SK-N-SH treated with all-trans-retinoic acid at 6 μM for 48 hours (cell line): ENCODE measurements at regions not wholly inside any gene's neighbourhood (a gene's known extent, or its start where the extent isn't known, plus 50 kb on each side); places are given as distances from the start of the nearest gene placed in this dataset.

Experiments
- ARNTL ChIP-seq: fragments of 450-650 bp; formaldehyde crosslinking; IDR thresholded peaks from 2 replicates; pipeline ENCODE4 v1.5.0; 2020; ENCODE audit warnings: low read depth, mild to moderate bottlenecking, moderate library complexity, borderline replicate concordance
- BACH2 ChIP-seq: fragments of 250-450 bp; sonication (Bioruptor Pico); IDR thresholded peaks from 2 replicates; pipeline ENCODE4 v1.9.0; 2021; ENCODE audit warnings: mild to moderate bottlenecking, borderline replicate concordance
- GLIS3 ChIP-seq: fragments of 250-450 bp; sonication (Bioruptor Pico); IDR thresholded peaks from 2 replicates; pipeline ENCODE4 v1.5.0; 2020; ENCODE audit warnings: mild to moderate bottlenecking, moderate library complexity
- OSR1 ChIP-seq: fragments of 250-450 bp; sonication (Bioruptor Pico); IDR thresholded peaks from 2 replicates; pipeline ENCODE4 v1.8.0; 2022; ENCODE audit warnings: moderate library complexity, mild to moderate bottlenecking, inconsistent platforms
- PPARA ChIP-seq: fragments of 250-450 bp; sonication (Bioruptor Pico); IDR thresholded peaks from 2 replicates; pipeline ENCODE4 v1.5.0; 2020; ENCODE audit warnings: mild to moderate bottlenecking, borderline replicate concordance
- RARB ChIP-seq: fragments of 250-450 bp; sonication (Bioruptor Pico); IDR thresholded peaks from 2 replicates; pipeline ENCODE4 v1.8.0; 2021; ENCODE audit warnings: mild to moderate bottlenecking, moderate library complexity
- SNAI2 ChIP-seq: fragments of 250-450 bp; sonication (Bioruptor Pico); IDR thresholded peaks from 2 replicates; pipeline ENCODE4 v1.5.0; 2020; ENCODE audit warnings: mild to moderate bottlenecking, moderate library complexity
- TOX ChIP-seq: fragments of 250-450 bp; sonication (Bioruptor Pico); IDR thresholded peaks from 2 replicates; pipeline ENCODE4 v1.8.0; 2021; ENCODE audit warnings: mild to moderate bottlenecking, moderate library complexity, borderline replicate concordance
- ZFP3 ChIP-seq: fragments of 250-450 bp; sonication (Bioruptor Pico); IDR thresholded peaks from 2 replicates; pipeline ENCODE4 v1.5.0; 2020; ENCODE audit warnings: mild to moderate bottlenecking, moderate library complexity
- ZFP30 ChIP-seq: fragments of 450-650 bp; formaldehyde crosslinking; IDR thresholded peaks from 2 replicates; pipeline ENCODE4 v1.5.0; 2022; ENCODE audit warnings: mild to moderate bottlenecking, moderate library complexity
- ZNF8 ChIP-seq: fragments of 450-650 bp; formaldehyde crosslinking; IDR thresholded peaks from 2 replicates; pipeline ENCODE4 v1.5.0; 2020; ENCODE audit warnings: mild to moderate bottlenecking, moderate library complexity
- TF ChIP-seq, protein P1 (sequence below): fragments of 250-450 bp; sonication (Bioruptor Pico); IDR thresholded peaks from 2 replicates; pipeline ENCODE4 v1.8.0; 2021; ENCODE audit warnings: low read depth, mild to moderate bottlenecking, moderate library complexity, borderline replicate concordance
- TF ChIP-seq, protein P2 (sequence below): fragments of 250-450 bp; sonication (Bioruptor Pico); IDR thresholded peaks from 2 replicates; pipeline ENCODE4 v1.8.0; 2020; ENCODE audit warnings: mild to moderate bottlenecking, moderate library complexity, borderline replicate concordance

DNA sequence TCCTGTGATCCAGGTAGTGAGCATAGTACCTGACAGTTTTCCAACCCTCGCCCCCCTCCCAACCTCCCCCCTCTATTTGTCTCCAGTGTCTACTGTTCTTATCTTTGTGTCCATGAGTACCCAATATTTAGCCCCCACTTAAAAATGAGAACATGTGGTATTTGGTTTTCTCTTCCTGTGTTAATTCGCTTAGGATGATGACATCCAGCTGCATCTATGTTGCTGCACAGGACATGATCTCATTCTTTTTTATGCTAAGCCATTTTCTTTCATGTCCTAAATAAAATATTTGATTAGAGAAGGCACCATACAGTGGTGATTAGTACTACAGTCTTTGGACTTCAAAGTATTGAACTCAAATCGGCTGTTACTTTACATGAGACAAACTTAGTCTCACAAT lies 1087.9 kb downstream of the CBLN2 start:
- no peak for TF ChIP-seq ARNTL (CRISPR knock-in tag)
- TF ChIP-seq BACH2, result no peak
- TF ChIP-seq ZFP30 (CRISPR knock-in tag), result no peak
- no peak for TF ChIP-seq GLIS3 (CRISPR knock-in tag)
- no peak for TF ChIP-seq RARB (CRISPR knock-in tag)
- TF ChIP-seq ZFP3, result no peak
- TF ChIP-seq, protein P1, sequence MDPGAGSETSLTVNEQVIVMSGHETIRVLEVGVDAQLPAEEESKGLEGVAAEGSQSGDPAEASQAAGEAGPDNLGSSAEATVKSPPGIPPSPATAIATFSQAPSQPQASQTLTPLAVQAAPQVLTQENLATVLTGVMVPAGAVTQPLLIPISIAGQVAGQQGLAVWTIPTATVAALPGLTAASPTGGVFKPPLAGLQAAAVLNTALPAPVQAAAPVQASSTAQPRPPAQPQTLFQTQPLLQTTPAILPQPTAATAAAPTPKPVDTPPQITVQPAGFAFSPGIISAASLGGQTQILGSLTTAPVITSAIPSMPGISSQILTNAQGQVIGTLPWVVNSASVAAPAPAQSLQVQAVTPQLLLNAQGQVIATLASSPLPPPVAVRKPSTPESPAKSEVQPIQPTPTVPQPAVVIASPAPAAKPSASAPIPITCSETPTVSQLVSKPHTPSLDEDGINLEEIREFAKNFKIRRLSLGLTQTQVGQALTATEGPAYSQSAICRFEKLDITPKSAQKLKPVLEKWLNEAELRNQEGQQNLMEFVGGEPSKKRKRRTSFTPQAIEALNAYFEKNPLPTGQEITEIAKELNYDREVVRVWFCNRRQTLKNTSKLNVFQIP (CRISPR knock-in tag), result no peak
- TF ChIP-seq ZNF8 (CRISPR knock-in tag), result no peak
- no peak for TF ChIP-seq OSR1 (CRISPR knock-in tag)
- no peak for TF ChIP-seq SNAI2 (CRISPR knock-in tag)
- TF ChIP-seq, protein P2, sequence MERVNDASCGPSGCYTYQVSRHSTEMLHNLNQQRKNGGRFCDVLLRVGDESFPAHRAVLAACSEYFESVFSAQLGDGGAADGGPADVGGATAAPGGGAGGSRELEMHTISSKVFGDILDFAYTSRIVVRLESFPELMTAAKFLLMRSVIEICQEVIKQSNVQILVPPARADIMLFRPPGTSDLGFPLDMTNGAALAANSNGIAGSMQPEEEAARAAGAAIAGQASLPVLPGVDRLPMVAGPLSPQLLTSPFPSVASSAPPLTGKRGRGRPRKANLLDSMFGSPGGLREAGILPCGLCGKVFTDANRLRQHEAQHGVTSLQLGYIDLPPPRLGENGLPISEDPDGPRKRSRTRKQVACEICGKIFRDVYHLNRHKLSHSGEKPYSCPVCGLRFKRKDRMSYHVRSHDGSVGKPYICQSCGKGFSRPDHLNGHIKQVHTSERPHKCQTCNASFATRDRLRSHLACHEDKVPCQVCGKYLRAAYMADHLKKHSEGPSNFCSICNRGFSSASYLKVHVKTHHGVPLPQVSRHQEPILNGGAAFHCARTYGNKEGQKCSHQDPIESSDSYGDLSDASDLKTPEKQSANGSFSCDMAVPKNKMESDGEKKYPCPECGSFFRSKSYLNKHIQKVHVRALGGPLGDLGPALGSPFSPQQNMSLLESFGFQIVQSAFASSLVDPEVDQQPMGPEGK (CRISPR knock-in tag), result no peak
- no peak for TF ChIP-seq TOX (CRISPR knock-in tag)
- TF ChIP-seq PPARA, result no peak
